ENCODE measurements at regions not wholly inside any gene's neighbourhood (a gene's known extent, or its start where the extent isn't known, plus 50 kb on each side); places are given as distances from the start of the nearest gene placed in this dataset.

DNA sequence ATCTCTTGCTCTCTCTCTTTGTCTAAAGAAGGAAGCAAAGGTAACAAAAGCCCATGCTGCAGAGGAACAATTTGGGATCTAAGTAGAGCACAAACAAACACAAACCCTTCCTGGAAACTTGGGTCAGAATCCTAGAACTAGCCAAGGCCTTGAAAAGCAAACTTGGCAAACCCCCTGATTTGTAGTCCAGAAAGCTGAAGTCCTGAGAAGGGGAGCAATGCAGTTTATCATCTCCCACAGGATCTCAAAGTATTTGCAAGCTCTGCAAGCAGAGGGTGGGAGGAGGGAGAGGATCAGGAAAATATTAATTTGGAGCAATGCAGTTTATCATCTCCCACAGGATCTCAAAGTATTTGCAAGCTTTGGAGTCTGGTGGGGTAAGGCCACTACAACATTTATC lies 379.5 kb upstream of the FGF13 start:
- DNase-seq (ENCODE audit: low spot score) = no peak
- in situ Hi-C loops (cut with MboI; ENCODE audit: low pct_unique_long_range_greater_than_20kb, low sequenced_read_pairs, unreplicated experiment) = no loop called here
- no peak for TF ChIP-seq CTCF (IDR thresholded peaks at IDR 0.05; ENCODE audit: extremely low read depth, insufficient read depth, missing control alignments)

DNA sequence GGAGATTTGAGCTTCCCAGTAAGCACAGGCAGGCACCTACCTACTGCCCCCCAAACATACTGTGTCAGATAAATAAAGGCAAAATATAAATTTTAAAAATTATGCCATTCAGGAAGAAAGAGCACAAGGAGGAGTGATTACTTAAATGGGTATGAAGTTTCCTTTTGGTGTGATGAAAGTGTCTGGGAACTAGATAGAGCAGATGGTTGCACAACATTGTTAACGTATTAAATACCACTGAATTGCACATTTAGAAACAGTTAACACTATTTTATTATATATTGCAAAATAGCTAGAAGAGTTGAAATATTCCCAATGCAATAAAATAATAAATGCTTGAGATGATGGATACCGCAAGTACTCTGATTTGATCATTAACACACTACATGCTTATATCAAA lies 374.7 kb upstream of the FGF13 start:
- in situ Hi-C loops (cut with MboI; ENCODE audit: low pct_unique_long_range_greater_than_20kb, low sequenced_read_pairs, unreplicated experiment) = no loop called here
- no peak for DNase-seq (ENCODE audit: low spot score)
- TF ChIP-seq CTCF (IDR thresholded peaks at IDR 0.05; ENCODE audit: extremely low read depth, insufficient read depth, missing control alignments) = no peak

DNA sequence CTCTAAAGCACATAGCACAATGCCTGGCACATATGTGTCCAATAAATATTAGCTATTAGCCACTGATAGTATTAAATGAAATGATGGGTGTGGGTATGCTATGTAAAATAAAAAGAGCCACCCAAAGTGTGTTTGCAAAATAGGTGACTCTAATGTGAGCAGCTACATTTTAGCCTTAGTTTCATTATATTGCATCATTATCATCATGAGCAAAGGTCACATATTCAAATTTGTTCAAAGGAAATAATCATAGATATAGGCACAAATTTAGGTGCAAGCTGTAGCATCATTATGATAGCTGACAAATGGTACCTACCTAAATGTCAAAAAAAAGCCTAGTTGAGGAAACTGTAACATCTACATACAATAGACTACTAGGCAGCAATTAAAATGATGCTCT lies 373.9 kb upstream of the FGF13 start:
- in situ Hi-C loops (cut with MboI; ENCODE audit: low pct_unique_long_range_greater_than_20kb, low sequenced_read_pairs, unreplicated experiment) = no loop called here
- DNase-seq (ENCODE audit: low spot score) = no peak
- no peak for TF ChIP-seq CTCF (IDR thresholded peaks at IDR 0.05; ENCODE audit: extremely low read depth, insufficient read depth, missing control alignments)

DNA sequence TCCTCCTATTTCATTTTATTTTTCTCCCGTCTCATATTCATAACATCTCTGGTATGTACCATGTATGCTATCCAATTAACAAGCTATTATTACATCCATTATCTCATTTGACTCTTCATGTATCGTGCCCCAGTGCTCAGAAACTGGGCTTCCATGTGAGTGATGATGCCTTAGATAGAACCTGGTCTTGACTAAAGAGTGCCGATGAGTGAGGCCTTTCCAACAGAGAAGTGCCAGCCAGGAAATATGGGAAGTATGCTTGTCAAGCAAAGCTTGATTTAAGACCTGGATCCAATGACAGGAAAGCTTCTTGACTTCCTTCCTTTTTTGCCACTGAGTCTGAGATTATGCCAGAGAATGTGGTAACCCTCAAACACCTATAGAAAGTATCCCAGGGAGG lies 371.7 kb upstream of the FGF13 start:
- in situ Hi-C loops (cut with MboI; ENCODE audit: low pct_unique_long_range_greater_than_20kb, low sequenced_read_pairs, unreplicated experiment) = no loop called here
- TF ChIP-seq CTCF (IDR thresholded peaks at IDR 0.05; ENCODE audit: extremely low read depth, insufficient read depth, missing control alignments) = no peak
- DNase-seq (ENCODE audit: low spot score) = no peak

- in situ Hi-C loops (cut with MboI; ENCODE audit: low pct_unique_long_range_greater_than_20kb, low sequenced_read_pairs, unreplicated experiment) = no loop called here
- no peak for DNase-seq (ENCODE audit: low spot score)
- no peak for TF ChIP-seq CTCF (IDR thresholded peaks at IDR 0.05; ENCODE audit: extremely low read depth, insufficient read depth, missing control alignments)
These were observed 370.4 kb upstream of the FGF13 start for GRCh38 chrX:139081965-139082364.

- TF ChIP-seq CTCF (IDR thresholded peaks at IDR 0.05; ENCODE audit: extremely low read depth, insufficient read depth, missing control alignments) = no peak
- in situ Hi-C loops (cut with MboI; ENCODE audit: low pct_unique_long_range_greater_than_20kb, low sequenced_read_pairs, unreplicated experiment) = no loop called here
- no peak for DNase-seq (ENCODE audit: low spot score)
These were observed 368.3 kb upstream of the FGF13 start for GRCh38 chrX:139079789-139080188.

- in situ Hi-C loops (cut with MboI; ENCODE audit: low pct_unique_long_range_greater_than_20kb, low sequenced_read_pairs, unreplicated experiment) = no loop called here
- no peak for DNase-seq (ENCODE audit: low spot score)
These were observed 367.3 kb upstream of the FGF13 start for GRCh38 chrX:139078761-139079280.

More at GRCh38 chrX:139078761-139079280, 367.3 kb upstream of the FGF13 start:
- TF ChIP-seq CTCF (IDR thresholded peaks at IDR 0.05; ENCODE audit: extremely low read depth, insufficient read depth, missing control alignments) = no peak
